DND-41 (cell line): ENCODE measurements at regions not wholly inside any gene's neighbourhood (a gene's known extent, or its start where the extent isn't known, plus 50 kb on each side); places are given as distances from the start of the nearest gene placed in this dataset.

Source experiments
- ATAC-seq: fragments of 200-7000 bp; cut with Tn5 transposase; 3 replicates; pipeline ENCODE4 v1.9.1; 2021; ENCODE audit warnings: low read depth; ENCODE audit not compliant: insufficient read depth
- DNase-seq: peaks from one replicate; pipeline ENCODE4 v3.0.0-alpha.2; 2020
- H2AFZ ChIP-seq: 2 replicates; pipeline ENCODE4 v1.6.0; 2012; ENCODE audit warnings: low read depth, low read length
- H3K27ac ChIP-seq: 2 replicates; pipeline ENCODE4 v1.5.1; 2012; ENCODE audit warnings: low read length, inconsistent platforms
- H3K27me3 ChIP-seq: fragments of 200-600 bp; sonication (generic); 2 replicates; pipeline ENCODE4 v1.6.0; 2012; ENCODE audit warnings: low read length, mild to moderate bottlenecking, inconsistent platforms; ENCODE audit not compliant: insufficient read depth, poor library complexity
- H3K36me3 ChIP-seq: 2 replicates; pipeline ENCODE4 v1.5.1; 2012; ENCODE audit warnings: low read length, inconsistent platforms; ENCODE audit not compliant: insufficient read depth
- H3K4me1 ChIP-seq: 2 replicates; pipeline ENCODE4 v1.5.1; 2012; ENCODE audit warnings: mild to moderate bottlenecking, low read length; ENCODE audit not compliant: insufficient read depth
- H3K4me2 ChIP-seq: 2 replicates; pipeline ENCODE4 v1.6.0; 2012; ENCODE audit warnings: mild to moderate bottlenecking, moderate library complexity, low read length, inconsistent platforms; ENCODE audit not compliant: insufficient read depth
- H3K4me3 ChIP-seq, 2 experiments: fragments of 200-600 bp in 1 of 2; shearing (Covaris generic) in 1 of 2; 2 replicates each; pipeline ENCODE4 v1.5.1; 2012 to 2016; ENCODE audit warnings: inconsistent platforms in 2 of 2, low read length in 2 of 2, mild to moderate bottlenecking in 2 of 2, low read depth in 1 of 2, moderate library complexity in 1 of 2
- H3K79me2 ChIP-seq: 2 replicates; pipeline ENCODE4 v1.6.0; 2012; ENCODE audit warnings: low read length, inconsistent platforms; ENCODE audit not compliant: insufficient read depth
- H3K9ac ChIP-seq: 2 replicates; pipeline ENCODE4 v1.6.0; 2012; ENCODE audit warnings: low read depth, mild to moderate bottlenecking, inconsistent platforms, low read length, moderate library complexity
- H3K9me3 ChIP-seq: 2 replicates; pipeline ENCODE4 v1.5.1; 2012; ENCODE audit warnings: low read length, moderate library complexity, mild to moderate bottlenecking, inconsistent platforms; ENCODE audit not compliant: insufficient read depth, severe bottlenecking
- H4K20me1 ChIP-seq: 2 replicates; pipeline ENCODE4 v1.6.0; 2012; ENCODE audit warnings: low read length; ENCODE audit not compliant: insufficient read depth
- EZH2 ChIP-seq: IDR thresholded peaks from 3 replicates; pipeline ENCODE4 v1.6.1; 2012; ENCODE audit warnings: borderline replicate concordance, low read depth, mild to moderate bottlenecking, moderate library complexity, low read length, inconsistent platforms; ENCODE audit not compliant: severe bottlenecking
- TF ChIP-seq, protein P1 (sequence below): IDR thresholded peaks from 2 replicates; pipeline ENCODE4 v1.5.1; 2012; ENCODE audit warnings: borderline replicate concordance, low read length, moderate library complexity, mild to moderate bottlenecking; ENCODE audit not compliant: poor library complexity, severe bottlenecking; ENCODE audit errors: extremely low read depth

DNA sequence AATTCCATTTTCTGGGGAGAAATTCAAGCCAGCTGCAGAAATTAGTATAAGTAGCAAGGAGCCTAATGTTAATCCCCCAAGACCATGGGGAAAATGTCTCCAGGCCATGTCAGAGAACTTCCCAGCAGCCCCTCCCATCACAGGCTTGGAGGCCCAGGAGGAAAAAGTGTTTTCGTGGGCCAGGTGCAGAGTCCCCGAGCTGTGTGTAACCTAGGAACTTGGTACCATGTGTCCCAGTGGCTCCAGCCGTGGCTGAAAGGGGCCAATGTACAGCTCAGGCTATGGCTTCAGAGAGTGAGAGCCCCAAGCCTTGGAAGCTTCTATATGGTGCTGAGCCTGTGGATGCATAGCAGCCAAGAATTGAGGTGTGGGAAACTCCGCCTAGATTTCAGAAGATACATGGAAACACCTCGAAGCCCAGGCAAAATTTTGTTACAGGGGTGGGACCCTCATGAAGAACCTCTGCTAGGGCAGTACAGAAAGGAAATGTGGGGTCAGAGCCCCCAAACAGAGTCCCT is 286.3 kb downstream of the MATN1 start:
- H4K20me1 ChIP-seq: no peaks in the 10 kb centered on the region
- no peak overlapping the region for H3K4me2 ChIP-seq
- H2AFZ ChIP-seq: no peak overlapping the region
- TF ChIP-seq, protein P1, sequence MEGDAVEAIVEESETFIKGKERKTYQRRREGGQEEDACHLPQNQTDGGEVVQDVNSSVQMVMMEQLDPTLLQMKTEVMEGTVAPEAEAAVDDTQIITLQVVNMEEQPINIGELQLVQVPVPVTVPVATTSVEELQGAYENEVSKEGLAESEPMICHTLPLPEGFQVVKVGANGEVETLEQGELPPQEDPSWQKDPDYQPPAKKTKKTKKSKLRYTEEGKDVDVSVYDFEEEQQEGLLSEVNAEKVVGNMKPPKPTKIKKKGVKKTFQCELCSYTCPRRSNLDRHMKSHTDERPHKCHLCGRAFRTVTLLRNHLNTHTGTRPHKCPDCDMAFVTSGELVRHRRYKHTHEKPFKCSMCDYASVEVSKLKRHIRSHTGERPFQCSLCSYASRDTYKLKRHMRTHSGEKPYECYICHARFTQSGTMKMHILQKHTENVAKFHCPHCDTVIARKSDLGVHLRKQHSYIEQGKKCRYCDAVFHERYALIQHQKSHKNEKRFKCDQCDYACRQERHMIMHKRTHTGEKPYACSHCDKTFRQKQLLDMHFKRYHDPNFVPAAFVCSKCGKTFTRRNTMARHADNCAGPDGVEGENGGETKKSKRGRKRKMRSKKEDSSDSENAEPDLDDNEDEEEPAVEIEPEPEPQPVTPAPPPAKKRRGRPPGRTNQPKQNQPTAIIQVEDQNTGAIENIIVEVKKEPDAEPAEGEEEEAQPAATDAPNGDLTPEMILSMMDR: no peak
- TF ChIP-seq EZH2: no peak
- no peak overlapping the region for H3K9ac ChIP-seq
- no peaks in the 10 kb centered on the region for H3K27me3 ChIP-seq
- no peak overlapping the region for H3K27ac ChIP-seq
- no peak overlapping the region for H3K4me3 ChIP-seq
- H3K4me1 ChIP-seq: no peaks in the 10 kb centered on the region
- no peaks in the 10 kb centered on the region for H3K9me3 ChIP-seq
- H3K79me2 ChIP-seq: no peaks in the 10 kb centered on the region
- ATAC-seq (no peak), DNase-seq (no peak)
- H3K36me3 ChIP-seq: no peaks in the 10 kb centered on the region

DNA sequence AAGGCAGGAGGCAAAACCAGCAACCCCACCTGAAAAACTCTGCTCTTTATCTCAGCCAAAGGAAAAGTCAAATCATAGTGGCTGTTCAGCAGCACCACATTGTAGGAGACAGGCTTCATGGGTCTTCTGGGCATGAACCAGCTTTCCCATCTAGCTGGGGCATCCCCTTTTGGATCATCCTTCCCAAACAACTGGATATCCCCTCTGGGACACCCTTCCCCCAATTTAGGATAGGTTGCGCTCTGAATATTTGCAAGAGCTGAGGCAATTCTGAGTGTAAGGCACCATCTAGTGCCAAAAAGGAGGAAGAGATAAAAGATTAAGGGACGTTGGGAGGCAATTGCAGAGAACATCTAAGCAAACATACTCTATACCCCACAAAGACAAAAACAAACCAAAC is 295.8 kb downstream of the MATN1 start:
- Histone ChIP-seq H3K36me3 (no peaks in the 10 kb centered on the region), H3K4me3 (no peak overlapping the region), H3K4me1 (no peaks in the 10 kb centered on the region), H3K9me3 (no peaks in the 10 kb centered on the region), H3K4me2 (no peak overlapping the region), H3K79me2 (no peaks in the 10 kb centered on the region), H3K27me3 (no peaks in the 10 kb centered on the region), H4K20me1 (no peaks in the 10 kb centered on the region), H3K27ac (no peak overlapping the region), H2AFZ (no peak overlapping the region), H3K9ac (no peak overlapping the region)
- no peak for TF ChIP-seq EZH2
- TF ChIP-seq, protein P1: no peak
- no peak for ATAC-seq
- no peak for DNase-seq

DNA sequence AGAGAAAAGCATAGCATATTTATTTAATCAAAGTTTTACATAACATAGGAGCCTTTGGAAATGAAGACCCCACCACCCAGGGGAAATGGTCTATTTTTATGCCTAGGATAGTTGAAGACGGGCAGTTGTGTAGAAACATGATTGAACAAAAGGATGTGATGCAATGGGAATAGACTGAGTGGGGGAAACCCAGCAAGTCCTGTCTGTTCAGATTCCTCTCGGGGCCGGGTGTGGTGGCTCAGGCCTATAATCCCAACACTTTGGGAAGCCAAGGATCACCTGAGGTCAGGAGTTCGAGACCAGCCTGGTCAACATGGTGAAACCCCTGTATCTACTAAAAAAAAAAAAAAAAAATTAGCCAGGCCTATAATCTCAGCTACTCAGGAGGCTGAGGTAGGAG is 298.3 kb downstream of the MATN1 start:
- Histone ChIP-seq H3K9me3 (no peaks in the 10 kb centered on the region), H2AFZ (no peak overlapping the region), H4K20me1 (no peaks in the 10 kb centered on the region), H3K27ac (no peak overlapping the region), H3K27me3 (peaks cover 14% of the 10 kb centered on the region), H3K4me2 (no peak overlapping the region), H3K9ac (no peak overlapping the region), H3K79me2 (no peaks in the 10 kb centered on the region), H3K4me3 (no peak overlapping the region), H3K4me1 (no peaks in the 10 kb centered on the region), H3K36me3 (no peaks in the 10 kb centered on the region)
- DNase-seq (no peak), ATAC-seq (no peak)
- no peak for TF ChIP-seq EZH2
- TF ChIP-seq, protein P1: no peak

DNA sequence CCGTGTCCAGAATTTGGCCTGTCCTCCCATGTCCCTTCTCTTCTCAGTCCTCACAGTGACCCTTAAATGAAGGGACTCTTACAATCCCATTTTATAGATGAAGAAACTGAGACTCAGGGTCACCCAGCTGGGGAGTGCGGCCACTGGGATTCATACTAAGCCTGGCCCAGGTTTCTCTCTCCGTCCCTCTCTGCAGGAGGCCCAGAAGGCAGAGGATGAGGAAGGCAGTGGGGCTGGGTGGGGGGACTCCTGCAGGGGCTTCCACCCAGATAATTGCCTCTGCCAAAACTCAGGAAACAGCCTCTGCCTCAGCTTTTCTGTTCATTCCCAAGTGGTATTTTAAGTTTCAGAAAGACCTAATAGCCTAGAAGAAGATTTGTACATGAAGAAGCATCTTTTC is 299.8 kb downstream of the MATN1 start:
- H3K36me3 ChIP-seq: no peaks in the 10 kb centered on the region
- no peak overlapping the region for H3K4me3 ChIP-seq
- H3K79me2 ChIP-seq: no peaks in the 10 kb centered on the region
- no peaks in the 10 kb centered on the region for H4K20me1 ChIP-seq
- no peaks in the 10 kb centered on the region for H3K4me1 ChIP-seq
- H3K9ac ChIP-seq: no peak overlapping the region
- H2AFZ ChIP-seq: no peak overlapping the region
- no peak overlapping the region for H3K4me2 ChIP-seq
- no peak for ATAC-seq
- TF ChIP-seq EZH2: no peak
- TF ChIP-seq, protein P1: no peak
- no peaks in the 10 kb centered on the region for H3K9me3 ChIP-seq
- DNase-seq: no peak
- no peak overlapping the region for H3K27ac ChIP-seq
- peaks cover 14% of the 10 kb centered on the region for H3K27me3 ChIP-seq
